Osteoblast (primary cell): ENCODE measurements at regions not wholly inside any gene's neighbourhood (a gene's known extent, or its start where the extent isn't known, plus 50 kb on each side); places are given as distances from the start of the nearest gene placed in this dataset.

ENCODE experiments used
- DNase-seq: peaks from one replicate; pipeline ENCODE4 v3.0.0; 2011; ENCODE audit warnings: low spot score, mixed read lengths; ENCODE audit not compliant: insufficient read length; ENCODE audit errors: missing footprints
- H2AFZ ChIP-seq: 2 replicates; pipeline ENCODE4 v1.6.0; 2011; ENCODE audit warnings: mild to moderate bottlenecking, low read length
- H3K27ac ChIP-seq: 2 replicates; pipeline ENCODE4 v1.5.1; 2011; ENCODE audit warnings: mild to moderate bottlenecking, low read depth, low read length, moderate library complexity
- H3K27me3 ChIP-seq: 2 replicates; pipeline ENCODE4 v1.6.0; 2012; ENCODE audit warnings: mild to moderate bottlenecking, control low read depth, inconsistent platforms, low read length, moderate library complexity; ENCODE audit not compliant: insufficient read depth
- H3K36me3 ChIP-seq: 2 replicates; pipeline ENCODE4 v1.5.1; 2011; ENCODE audit warnings: mild to moderate bottlenecking, low read length, control low read depth, moderate library complexity; ENCODE audit not compliant: insufficient read depth
- H3K4me1 ChIP-seq: 2 replicates; pipeline ENCODE4 v1.5.1; 2011; ENCODE audit warnings: mild to moderate bottlenecking, low read length, control low read depth, moderate library complexity; ENCODE audit not compliant: insufficient read depth
- H3K4me2 ChIP-seq: 2 replicates; pipeline ENCODE4 v1.6.0; 2011; ENCODE audit warnings: mild to moderate bottlenecking, low read length; ENCODE audit not compliant: insufficient read depth
- H3K4me3 ChIP-seq: fragments of 200-600 bp; sonication (generic); 3 replicates; pipeline ENCODE4 v1.5.1; 2012; ENCODE audit warnings: mild to moderate bottlenecking, low read length, inconsistent platforms; ENCODE audit not compliant: insufficient read depth
- H3K79me2 ChIP-seq: 2 replicates; pipeline ENCODE4 v1.6.0; 2012; ENCODE audit warnings: mild to moderate bottlenecking, low read length, control low read depth, inconsistent platforms; ENCODE audit not compliant: insufficient read depth
- H3K9me3 ChIP-seq: 2 replicates; pipeline ENCODE4 v1.5.1; 2011; ENCODE audit warnings: low read depth, low read length, control low read depth
- H4K20me1 ChIP-seq: 2 replicates; pipeline ENCODE4 v1.6.0; 2012; ENCODE audit warnings: mild to moderate bottlenecking, low read length, control low read depth; ENCODE audit not compliant: insufficient read depth
- TF ChIP-seq, protein P1 (sequence below): IDR thresholded peaks from 2 replicates; pipeline ENCODE4 v1.5.1; 2011; ENCODE audit warnings: mild to moderate bottlenecking, low read depth, low read length, moderate library complexity; ENCODE audit errors: extremely low read depth

DNA sequence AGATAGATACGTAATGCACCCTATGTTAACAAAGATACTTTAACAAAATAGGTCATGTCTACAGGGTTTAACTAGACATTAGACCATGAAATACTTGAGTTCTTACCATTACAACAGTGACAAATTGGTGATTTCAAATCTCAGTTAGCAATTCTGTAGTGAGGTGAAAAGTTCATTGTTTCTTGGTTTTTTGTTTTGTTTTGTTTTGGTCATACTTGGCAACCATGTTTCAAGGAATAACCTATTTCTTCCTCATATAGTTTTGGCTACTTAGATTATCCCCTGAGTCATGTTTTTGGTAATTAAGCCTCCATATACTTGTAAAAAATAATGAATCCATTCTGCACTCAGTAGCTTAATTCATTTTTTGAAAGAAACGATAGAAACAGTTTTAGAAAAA lies 1200.4 kb downstream of the DIAPH3 start:
- Histone ChIP-seq H4K20me1 (no peaks in the 10 kb centered on the region), H3K4me2 (no peak overlapping the region), H3K4me1 (no peaks in the 10 kb centered on the region), H2AFZ (no peak overlapping the region), H3K9me3 (no peaks in the 10 kb centered on the region), H3K79me2 (no peaks in the 10 kb centered on the region), H3K4me3 (no peak overlapping the region), H3K27me3 (no peaks in the 10 kb centered on the region), H3K27ac (no peak overlapping the region), H3K36me3 (no peaks in the 10 kb centered on the region)
- no peak for DNase-seq
- TF ChIP-seq, protein P1, sequence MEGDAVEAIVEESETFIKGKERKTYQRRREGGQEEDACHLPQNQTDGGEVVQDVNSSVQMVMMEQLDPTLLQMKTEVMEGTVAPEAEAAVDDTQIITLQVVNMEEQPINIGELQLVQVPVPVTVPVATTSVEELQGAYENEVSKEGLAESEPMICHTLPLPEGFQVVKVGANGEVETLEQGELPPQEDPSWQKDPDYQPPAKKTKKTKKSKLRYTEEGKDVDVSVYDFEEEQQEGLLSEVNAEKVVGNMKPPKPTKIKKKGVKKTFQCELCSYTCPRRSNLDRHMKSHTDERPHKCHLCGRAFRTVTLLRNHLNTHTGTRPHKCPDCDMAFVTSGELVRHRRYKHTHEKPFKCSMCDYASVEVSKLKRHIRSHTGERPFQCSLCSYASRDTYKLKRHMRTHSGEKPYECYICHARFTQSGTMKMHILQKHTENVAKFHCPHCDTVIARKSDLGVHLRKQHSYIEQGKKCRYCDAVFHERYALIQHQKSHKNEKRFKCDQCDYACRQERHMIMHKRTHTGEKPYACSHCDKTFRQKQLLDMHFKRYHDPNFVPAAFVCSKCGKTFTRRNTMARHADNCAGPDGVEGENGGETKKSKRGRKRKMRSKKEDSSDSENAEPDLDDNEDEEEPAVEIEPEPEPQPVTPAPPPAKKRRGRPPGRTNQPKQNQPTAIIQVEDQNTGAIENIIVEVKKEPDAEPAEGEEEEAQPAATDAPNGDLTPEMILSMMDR: no peak

DNA sequence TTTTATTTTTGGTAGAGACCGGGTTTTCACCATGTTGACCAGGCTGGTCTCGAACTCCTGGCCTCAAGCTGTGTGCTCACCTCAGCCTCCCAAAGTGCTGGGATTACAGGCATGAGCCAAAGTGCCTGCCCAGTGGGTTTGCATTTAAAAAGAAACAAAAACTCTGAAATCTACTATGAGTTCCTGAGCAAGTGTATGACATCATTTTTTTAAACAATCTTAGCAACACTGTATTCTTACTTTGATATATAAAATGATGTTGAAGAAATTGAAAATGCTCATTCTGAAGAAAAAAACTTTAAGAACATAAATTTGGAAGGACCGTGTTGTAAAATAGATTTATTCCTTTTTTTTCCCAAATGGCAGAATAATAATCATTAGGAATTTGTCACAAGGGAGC lies 1199.7 kb downstream of the DIAPH3 start:
- DNase-seq: no peak
- no peaks in the 10 kb centered on the region for H4K20me1 ChIP-seq
- no peak overlapping the region for H3K27ac ChIP-seq
- no peaks in the 10 kb centered on the region for H3K4me1 ChIP-seq
- no peak overlapping the region for H2AFZ ChIP-seq
- H3K36me3 ChIP-seq: no peaks in the 10 kb centered on the region
- no peak overlapping the region for H3K4me3 ChIP-seq
- H3K9me3 ChIP-seq: no peaks in the 10 kb centered on the region
- TF ChIP-seq, protein P1: no peak
- no peaks in the 10 kb centered on the region for H3K79me2 ChIP-seq
- no peaks in the 10 kb centered on the region for H3K27me3 ChIP-seq
- H3K4me2 ChIP-seq: no peak overlapping the region

DNA sequence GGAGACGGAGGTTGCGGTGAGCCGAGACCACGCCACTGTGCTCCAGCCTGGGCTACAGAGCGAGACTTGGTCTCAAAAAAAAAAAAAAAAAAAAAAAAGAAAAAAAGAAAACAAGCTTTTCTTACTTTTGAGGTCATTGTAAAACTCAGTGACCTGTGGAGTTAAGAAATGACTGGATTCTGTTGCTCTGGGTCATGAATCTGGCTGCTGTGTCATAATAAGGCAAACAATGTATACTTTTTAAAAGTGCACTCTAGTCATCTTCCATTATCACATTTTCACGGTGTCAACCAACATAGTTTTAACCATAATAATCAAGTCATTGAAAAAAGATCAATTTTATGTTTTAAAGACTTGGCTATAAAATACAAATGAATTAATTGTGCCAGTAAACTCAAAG lies 1186.6 kb downstream of the DIAPH3 start:
- Histone ChIP-seq H3K4me3 (no peak overlapping the region), H3K9me3 (no peaks in the 10 kb centered on the region), H2AFZ (no peak overlapping the region)

DNA sequence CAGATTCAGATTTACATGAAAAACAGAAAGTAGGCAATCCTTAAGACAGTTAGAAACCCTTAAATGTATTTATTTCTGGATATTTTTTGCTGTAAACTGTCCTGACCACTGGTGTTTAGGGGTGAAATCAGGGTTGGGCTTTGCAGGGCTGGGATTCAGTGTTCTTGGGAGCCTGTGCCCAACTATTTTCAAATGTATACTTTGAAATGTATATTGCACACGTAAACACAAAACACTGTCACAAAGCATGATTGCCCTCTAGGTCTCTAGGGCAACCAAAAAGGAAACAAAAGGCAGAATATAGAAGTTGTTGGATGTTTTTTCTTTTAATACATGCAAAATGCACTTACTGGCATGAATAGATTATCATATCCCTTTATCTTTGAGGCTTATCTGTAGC lies 1185.4 kb downstream of the DIAPH3 start:
- no peak overlapping the region for H3K4me3 ChIP-seq
- no peaks in the 10 kb centered on the region for H3K27me3 ChIP-seq
- H3K79me2 ChIP-seq: no peaks in the 10 kb centered on the region
- no peaks in the 10 kb centered on the region for H3K4me1 ChIP-seq
- H4K20me1 ChIP-seq: no peaks in the 10 kb centered on the region
- H3K36me3 ChIP-seq: no peaks in the 10 kb centered on the region
- no peak overlapping the region for H2AFZ ChIP-seq
- DNase-seq: no peak
- TF ChIP-seq, protein P1: no peak
- no peak overlapping the region for H3K27ac ChIP-seq
- no peak overlapping the region for H3K4me2 ChIP-seq
- H3K9me3 ChIP-seq: no peaks in the 10 kb centered on the region

More for the DNA sequence above, 1186.6 kb downstream of the DIAPH3 start:
- Histone ChIP-seq H4K20me1 (no peaks in the 10 kb centered on the region), H3K4me1 (no peaks in the 10 kb centered on the region), H3K27me3 (no peaks in the 10 kb centered on the region), H3K36me3 (no peaks in the 10 kb centered on the region), H3K4me2 (no peak overlapping the region), H3K79me2 (no peaks in the 10 kb centered on the region), H3K27ac (no peak overlapping the region)
- no peak for DNase-seq
- TF ChIP-seq, protein P1: no peak
